K562 (cell line): ENCODE measurements at regions not wholly inside any gene's neighbourhood (a gene's known extent, or its start where the extent isn't known, plus 50 kb on each side); places are given as distances from the start of the nearest gene placed in this dataset.

ENCODE experiments used
- ATAC-seq: fragments of 200-7000 bp; cut with Tn5 transposase; 3 replicates; pipeline ENCODE4 v1.9.1; 2020; ENCODE audit warnings: moderate library complexity
- BruUV-seq: library from RNA; stranded (reverse); fragments of 400-500 nt; replicated peaks from 2 replicates; lab custom pipeline; 2021; lab: Mats Ljungman, UMichigan
- CTCF ChIA-PET: fragments of 300-600 bp; formaldehyde crosslinking; extraction: SDS; loops from one replicate; lab custom pipeline; 2021; ENCODE audit warnings: low intra/inter-chr PET ratio; lab: Yijun Ruan, JAX
- POLR2A ChIA-PET: fragments of 300-600, 350-650 bp; sonication (Branson Sonifier 250); formaldehyde crosslinking; extraction: SDS; loops from one replicate; lab custom pipeline; 2021; ENCODE audit warnings: antibody characterized with exemption, inconsistent platforms; lab: Yijun Ruan, JAX
- DNase-seq, 4 experiments: peaks; one replicate each; pipeline versions ENCODE4 v3.0.0 to v3.0.0-alpha.2; 2011 to 2018; ENCODE audit warnings: low spot score in 3 of 4, mixed read lengths in 3 of 4; ENCODE audit errors: extremely low read depth in 1 of 4
- FAIRE-seq: peaks from 2 replicates; lab custom pipeline; 2011; peaks lifted over from hg19 to GRCh38; lab: Jason Lieb, UNC
- H2AFZ ChIP-seq: 2 replicates; pipeline ENCODE4 v1.6.0; 2011; ENCODE audit warnings: low read depth, low read length, control low read depth, inconsistent platforms
- H3K27ac ChIP-seq: fragments of 200-600 bp; 3 replicates; pipeline ENCODE4 v1.8.0; 2011; ENCODE audit warnings: low read depth, mild to moderate bottlenecking, control low read depth, inconsistent platforms, low read length, moderate library complexity, mixed read lengths; ENCODE audit errors: extremely low read depth
- H3K27me3 ChIP-seq, 2 experiments: fragments of 300-600 bp in 1 of 2; 2 replicates in 1 of 2; 3 replicates in 1 of 2; pipeline versions ENCODE4 v1.6.0 to v1.8.0; 2011; ENCODE audit warnings: inconsistent platforms in 2 of 2, low read length in 2 of 2, mild to moderate bottlenecking in 1 of 2, mixed read lengths in 1 of 2, moderate library complexity in 1 of 2; ENCODE audit not compliant: control insufficient read depth in 2 of 2, insufficient read depth in 2 of 2
- H3K36me3 ChIP-seq: fragments of 300-600 bp; 3 replicates; pipeline ENCODE4 v1.8.0; 2011; ENCODE audit warnings: mild to moderate bottlenecking, low read length, inconsistent platforms; ENCODE audit not compliant: control insufficient read depth, insufficient read depth
- H3K4me1 ChIP-seq, 2 experiments: fragments of 200-600 bp in 1 of 2; replicated peaks in 1 of 2; 2 replicates in 1 of 2; 3 replicates in 1 of 2; pipeline versions ENCODE4 v1.5.1 to v1.8.0; 2011; ENCODE audit warnings: inconsistent platforms in 2 of 2, low read length in 2 of 2, mild to moderate bottlenecking in 1 of 2, mixed read lengths in 1 of 2, moderate library complexity in 1 of 2; ENCODE audit not compliant: control insufficient read depth in 2 of 2, insufficient read depth in 2 of 2
- H3K4me2 ChIP-seq: 2 replicates; pipeline ENCODE4 v1.6.1; 2011; ENCODE audit warnings: low read length, control low read depth, inconsistent platforms, mixed read lengths; ENCODE audit not compliant: insufficient read depth
- H3K4me3 ChIP-seq: fragments of 200-600 bp; sonication (generic), shearing (Covaris generic); 2 replicates; pipeline ENCODE4 v1.5.1; 2016; ENCODE audit warnings: control low read depth, inconsistent platforms
- H3K79me2 ChIP-seq: fragments of 200-600 bp; 3 replicates; pipeline ENCODE4 v1.8.0; 2011; ENCODE audit warnings: low read length, inconsistent platforms; ENCODE audit not compliant: control insufficient read depth, insufficient read depth
- H3K9ac ChIP-seq, 2 experiments: 2 replicates each; pipeline versions ENCODE4 v1.6.0 to v1.6.1; 2011; ENCODE audit warnings: low read depth in 2 of 2, low read length in 2 of 2, control low read depth in 1 of 2, inconsistent platforms in 1 of 2, mild to moderate bottlenecking in 1 of 2, mixed read lengths in 1 of 2; ENCODE audit not compliant: insufficient read depth in 1 of 2
- H3K9me1 ChIP-seq: one replicate; pipeline ENCODE4 v1.6.0; 2011; ENCODE audit warnings: inconsistent platforms, mild to moderate bottlenecking, low read length, moderate library complexity; ENCODE audit not compliant: control insufficient read depth, insufficient read depth
- H3K9me3 ChIP-seq: replicated peaks from 2 replicates; pipeline ENCODE4 v1.5.1; 2011; ENCODE audit warnings: low read depth, low read length, inconsistent platforms; ENCODE audit not compliant: control insufficient read depth, insufficient read depth
- H4K20me1 ChIP-seq: replicated peaks from 2 replicates; pipeline ENCODE4 v1.6.1; 2011; ENCODE audit warnings: low read length, inconsistent platforms, mixed read lengths; ENCODE audit not compliant: control insufficient read depth, insufficient read depth
- IFI16 ChIP-seq: fragments of 250-450 bp; sonication (Bioruptor Pico); IDR thresholded peaks from 2 replicates; pipeline ENCODE4 v2.1.2; 2022; ENCODE audit warnings: mild to moderate bottlenecking, inconsistent platforms
- TGIF2 ChIP-seq: sonication (generic); formaldehyde crosslinking; IDR thresholded peaks from 2 replicates; pipeline ENCODE4 v1.8.1; 2022; ENCODE audit warnings: mild to moderate bottlenecking, missing genetic modification reagents, moderate library complexity
- ZNF830 ChIP-seq: fragments of 250-450 bp; sonication (Bioruptor Pico); IDR thresholded peaks from 2 replicates; pipeline ENCODE4 v1.5.0; 2021; ENCODE audit warnings: mild to moderate bottlenecking
- WGBS: fragments of 100-300 bp; shearing (Covaris generic); methylation state at CpG from one replicate; pipeline ENCODE4 v1.1.6; 2016; ENCODE audit warnings: low coverage, mixed read lengths; ENCODE audit not compliant: insufficient coverage; ENCODE audit errors: missing lambda C conversion rate; 5-methylcytosine and 5-hydroxymethylcytosine counted together
- in situ Hi-C: fragments of 300-500 bp; cut with MboI; formaldehyde crosslinking; loops from 4 replicates; pipeline ENCODE4 v1.15.0; 2018; ENCODE audit warnings: inconsistent platforms, mixed read lengths
- intact Hi-C: fragments of 100-400 bp; cut with micrococcal nuclease; formaldehyde crosslinking; loops from 2 replicates; pipeline ENCODE4 v1.14.2; 2022
- TF ChIP-seq, protein P1 (sequence below): fragments of 250-450 bp; sonication (Bioruptor Pico); IDR thresholded peaks from 2 replicates; pipeline ENCODE4 v1.6.1; 2021; ENCODE audit warnings: mild to moderate bottlenecking
- TF ChIP-seq, protein P2 (sequence below): sonication (generic); IDR thresholded peaks from 2 replicates; pipeline ENCODE4 v1.6.1; 2016
- TF ChIP-seq, protein P3 (sequence below), 2 experiments: fragments of 450-650 bp in 1 of 2; sonication (generic) in 1 of 2; formaldehyde crosslinking in 1 of 2; IDR thresholded peaks in 1 of 2; conservative IDR thresholded peaks in 1 of 2; 2 replicates each; pipeline versions ENCODE4 v1.6.1 to v1.8.1; 2016 to 2023; ENCODE audit warnings: mild to moderate bottlenecking in 2 of 2, moderate library complexity in 2 of 2, inconsistent platforms in 1 of 2, missing genetic modification reagents in 1 of 2

DNA sequence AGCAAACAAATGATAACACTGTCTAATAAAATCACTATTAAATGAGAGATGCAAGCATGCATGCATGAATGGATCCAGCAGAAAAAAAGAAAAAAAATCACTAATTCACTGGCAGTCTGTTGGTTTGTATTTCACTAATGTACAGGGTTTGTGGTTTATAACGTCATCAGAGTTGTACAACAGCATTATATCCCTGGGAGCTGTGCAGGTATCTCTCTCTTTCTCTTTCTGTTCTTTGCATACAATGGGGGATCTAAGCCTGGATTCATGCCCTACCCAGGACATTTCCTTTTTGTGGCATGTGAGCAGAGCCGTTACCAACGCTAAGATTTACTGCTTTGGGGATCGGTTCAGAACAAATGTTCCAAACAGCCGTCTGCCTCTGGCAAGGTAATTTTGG, 229.5 kb downstream of the SOX2 start (continued):
- TF ChIP-seq, protein P1, sequence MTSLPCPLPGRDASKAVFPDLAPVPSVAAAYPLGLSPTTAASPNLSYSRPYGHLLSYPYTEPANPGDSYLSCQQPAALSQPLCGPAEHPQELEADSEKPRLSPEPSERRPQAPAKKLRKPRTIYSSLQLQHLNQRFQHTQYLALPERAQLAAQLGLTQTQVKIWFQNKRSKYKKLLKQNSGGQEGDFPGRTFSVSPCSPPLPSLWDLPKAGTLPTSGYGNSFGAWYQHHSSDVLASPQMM (CRISPR knock-in tag): no peak
- TF ChIP-seq, protein P2, sequence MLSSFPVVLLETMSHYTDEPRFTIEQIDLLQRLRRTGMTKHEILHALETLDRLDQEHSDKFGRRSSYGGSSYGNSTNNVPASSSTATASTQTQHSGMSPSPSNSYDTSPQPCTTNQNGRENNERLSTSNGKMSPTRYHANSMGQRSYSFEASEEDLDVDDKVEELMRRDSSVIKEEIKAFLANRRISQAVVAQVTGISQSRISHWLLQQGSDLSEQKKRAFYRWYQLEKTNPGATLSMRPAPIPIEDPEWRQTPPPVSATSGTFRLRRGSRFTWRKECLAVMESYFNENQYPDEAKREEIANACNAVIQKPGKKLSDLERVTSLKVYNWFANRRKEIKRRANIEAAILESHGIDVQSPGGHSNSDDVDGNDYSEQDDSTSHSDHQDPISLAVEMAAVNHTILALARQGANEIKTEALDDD: no peak
- TF ChIP-seq, protein P3, sequence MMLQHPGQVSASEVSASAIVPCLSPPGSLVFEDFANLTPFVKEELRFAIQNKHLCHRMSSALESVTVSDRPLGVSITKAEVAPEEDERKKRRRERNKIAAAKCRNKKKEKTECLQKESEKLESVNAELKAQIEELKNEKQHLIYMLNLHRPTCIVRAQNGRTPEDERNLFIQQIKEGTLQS (IDR thresholded peaks at IDR 0.05): no peak
- TF ChIP-seq, protein P3 (CRISPR knock-in tag; conservative IDR thresholded peaks at IDR 0.05): no peak
- TF ChIP-seq ZNF830 (CRISPR knock-in tag): no peak

DNA sequence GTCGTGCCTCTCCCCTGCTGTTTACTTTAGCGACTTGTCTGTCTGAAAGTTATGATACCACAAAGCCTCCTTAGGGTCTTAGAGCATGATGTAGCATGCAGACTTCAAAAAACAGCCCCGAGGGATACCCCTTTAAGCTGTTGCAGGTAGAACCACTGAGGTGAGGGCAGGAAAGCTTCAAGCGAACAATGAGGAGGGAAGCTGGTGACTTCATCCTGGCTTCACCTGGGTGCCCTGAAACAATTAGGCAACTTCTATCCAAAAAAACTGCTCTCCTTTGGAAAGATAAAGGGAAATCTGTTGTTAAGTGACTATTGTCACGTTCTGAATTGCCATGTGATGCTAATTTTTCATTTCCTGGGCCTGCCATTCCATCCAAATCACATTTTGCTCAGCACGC, 231.6 kb downstream of the SOX2 start:
- no peak for ATAC-seq
- Histone ChIP-seq H3K9me3 (no peaks in the 10 kb centered on the region), H3K36me3 (no peaks in the 10 kb centered on the region), H4K20me1 (no peaks in the 10 kb centered on the region), H3K4me3 (no peak overlapping the region), H3K4me2 (no peak overlapping the region), H3K9ac (no peak overlapping the region), H3K79me2 (no peaks in the 10 kb centered on the region), H3K27ac (no peak overlapping the region), H3K9me1 (no peaks in the 10 kb centered on the region), H3K27me3 (no peaks in the 10 kb centered on the region), H3K4me1 (no peaks in the 10 kb centered on the region; a peak in 1 of 5 replicates), H2AFZ (no peak overlapping the region)
- FAIRE-seq: no peak
- DNase-seq: no peak
- intact Hi-C loops (no loop called here), in situ Hi-C loops (no loop called here)
- WGBS: 0% methylated on average over 6 of the region's 6 CpGs
- TF ChIP-seq TGIF2 (CRISPR knock-in tag) (no peak), IFI16 (CRISPR knock-in tag) (no peak)
- no TSS peak for BruUV-seq
- CTCF ChIA-PET: no interaction called here
- POLR2A ChIA-PET: interaction anchor here (0.9 kb wide), 1 partner anchor 74 kb away, joined by 4 read pairs; no protein-coding TSS in a partner anchor
